HepG2 (cell line): ENCODE measurements at regions not wholly inside any gene's neighbourhood (a gene's known extent, or its start where the extent isn't known, plus 50 kb on each side); places are given as distances from the start of the nearest gene placed in this dataset.

Source experiments
- CBFB ChIP-seq: sonication (generic); formaldehyde crosslinking; IDR thresholded peaks from 2 replicates; pipeline ENCODE4 v1.4.0; 2020; ENCODE audit warnings: missing genetic modification reagents
- ETV6 ChIP-seq: sonication (generic); formaldehyde crosslinking; conservative IDR thresholded peaks from 2 replicates; pipeline ENCODE4 v1.4.0; 2020; ENCODE audit warnings: missing genetic modification reagents
- GABPA ChIP-seq, 2 experiments: IDR thresholded peaks; 2 replicates each; pipeline ENCODE4 v1.6.1; 2011 to 2016; ENCODE audit warnings: low read depth in 2 of 2, low read length in 1 of 2, missing biosample characterization in 1 of 2, missing genetic modification characterization in 1 of 2
- HIVEP1 ChIP-seq: sonication (generic); formaldehyde crosslinking; IDR thresholded peaks from 2 replicates; pipeline ENCODE4 v1.4.0; 2020; ENCODE audit warnings: mild to moderate bottlenecking, missing genetic modification reagents
- KLF15 ChIP-seq: sonication (generic); formaldehyde crosslinking; IDR thresholded peaks from 2 replicates; pipeline ENCODE4 v1.8.1; 2023; ENCODE audit warnings: borderline replicate concordance, mild to moderate bottlenecking, inconsistent platforms, missing genetic modification reagents, mixed read lengths
- NFE2L2 ChIP-seq: fragments of 150-350 bp; IDR thresholded peaks from 2 replicates; pipeline ENCODE4 v1.6.1; 2014; ENCODE audit warnings: low read length
- NR1H2 ChIP-seq: sonication (generic); formaldehyde crosslinking; IDR thresholded peaks from 2 replicates; pipeline ENCODE4 v1.8.1; 2022; ENCODE audit warnings: low read depth, missing genetic modification reagents, borderline replicate concordance
- REPIN1 ChIP-seq: sonication (generic); formaldehyde crosslinking; IDR thresholded peaks from 2 replicates; pipeline ENCODE4 v1.8.0; 2022; ENCODE audit warnings: missing genetic modification reagents, low read depth, mild to moderate bottlenecking, borderline replicate concordance
- SIN3A ChIP-seq: IDR thresholded peaks from 2 replicates; pipeline ENCODE4 v1.6.1; 2011; ENCODE audit warnings: low read depth, mild to moderate bottlenecking, control low read depth, low read length, borderline replicate concordance
- SP4 ChIP-seq: sonication (generic); formaldehyde crosslinking; IDR thresholded peaks from 2 replicates; pipeline ENCODE4 v1.8.1; 2023; ENCODE audit warnings: mild to moderate bottlenecking, missing genetic modification reagents
- TARDBP ChIP-seq: sonication (generic); formaldehyde crosslinking; IDR thresholded peaks from 2 replicates; pipeline ENCODE4 v1.8.0; 2022; ENCODE audit warnings: mild to moderate bottlenecking, missing genetic modification reagents
- ZBTB38 ChIP-seq: sonication (generic); formaldehyde crosslinking; IDR thresholded peaks from 2 replicates; pipeline ENCODE4 v1.5.1; 2020; ENCODE audit warnings: mild to moderate bottlenecking, missing genetic modification reagents
- ZC3H4 ChIP-seq: sonication (generic); formaldehyde crosslinking; IDR thresholded peaks from 2 replicates; pipeline ENCODE4 v1.4.0; 2020; ENCODE audit warnings: missing genetic modification reagents, borderline replicate concordance
- ZNF180 ChIP-seq: sonication (generic); formaldehyde crosslinking; IDR thresholded peaks from 2 replicates; pipeline ENCODE4 v1.4.0; 2020; ENCODE audit warnings: low read depth, missing genetic modification reagents, borderline replicate concordance
- ZNF260 ChIP-seq: sonication (generic); formaldehyde crosslinking; IDR thresholded peaks from 2 replicates; pipeline ENCODE4 v1.4.0; 2020; ENCODE audit warnings: missing genetic modification reagents, low read depth, mild to moderate bottlenecking, borderline replicate concordance
- TF ChIP-seq, protein P1 (sequence below): sonication (generic); formaldehyde crosslinking; IDR thresholded peaks from 2 replicates; pipeline ENCODE4 v1.4.0; 2020; ENCODE audit warnings: missing genetic modification reagents, borderline replicate concordance
- TF ChIP-seq, protein P2 (sequence below): IDR thresholded peaks from 2 replicates; pipeline ENCODE4 v1.6.1; 2012; ENCODE audit warnings: low read depth, low read length, improper control_type of control experiment
- TF ChIP-seq, protein P3 (sequence below): IDR thresholded peaks from 2 replicates; pipeline ENCODE4 v1.6.1; 2016
- TF ChIP-seq, protein P4 (sequence below): sonication (generic); formaldehyde crosslinking; IDR thresholded peaks from 2 replicates; pipeline ENCODE4 v1.5.0; 2020; ENCODE audit warnings: mild to moderate bottlenecking, missing genetic modification reagents
- TF ChIP-seq, protein P5 (sequence below): sonication (generic); formaldehyde crosslinking; IDR thresholded peaks from 2 replicates; pipeline ENCODE4 v1.5.0; 2020; ENCODE audit warnings: missing genetic modification reagents

DNA sequence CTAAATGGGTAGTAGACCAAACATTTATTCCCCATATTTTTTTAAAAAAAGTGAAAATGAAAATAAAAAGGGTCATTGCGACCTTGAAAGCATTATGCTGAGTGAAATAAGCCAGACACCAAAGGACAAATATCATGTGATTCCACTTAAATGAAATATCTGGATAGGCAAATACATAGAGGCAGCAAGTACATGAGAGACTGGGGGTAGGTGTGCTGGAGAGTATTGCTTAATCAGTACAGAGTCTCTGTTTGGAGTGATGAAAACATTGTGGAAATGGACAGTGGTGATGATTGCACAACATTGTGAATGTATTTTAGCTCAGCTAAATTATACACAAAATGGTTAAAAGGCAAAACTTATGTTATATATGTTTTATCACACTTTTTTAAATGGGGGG is 169.4 kb downstream of the AKR1D1 start (continued):
- TF ChIP-seq GABPA (IDR thresholded peaks at IDR 0.05; ENCODE audit: low read depth, low read length), result no peak
- no peak for TF ChIP-seq GABPA (CRISPR knock-in tag; IDR thresholded peaks at IDR 0.05; ENCODE audit: low read depth)
- TF ChIP-seq, protein P1, sequence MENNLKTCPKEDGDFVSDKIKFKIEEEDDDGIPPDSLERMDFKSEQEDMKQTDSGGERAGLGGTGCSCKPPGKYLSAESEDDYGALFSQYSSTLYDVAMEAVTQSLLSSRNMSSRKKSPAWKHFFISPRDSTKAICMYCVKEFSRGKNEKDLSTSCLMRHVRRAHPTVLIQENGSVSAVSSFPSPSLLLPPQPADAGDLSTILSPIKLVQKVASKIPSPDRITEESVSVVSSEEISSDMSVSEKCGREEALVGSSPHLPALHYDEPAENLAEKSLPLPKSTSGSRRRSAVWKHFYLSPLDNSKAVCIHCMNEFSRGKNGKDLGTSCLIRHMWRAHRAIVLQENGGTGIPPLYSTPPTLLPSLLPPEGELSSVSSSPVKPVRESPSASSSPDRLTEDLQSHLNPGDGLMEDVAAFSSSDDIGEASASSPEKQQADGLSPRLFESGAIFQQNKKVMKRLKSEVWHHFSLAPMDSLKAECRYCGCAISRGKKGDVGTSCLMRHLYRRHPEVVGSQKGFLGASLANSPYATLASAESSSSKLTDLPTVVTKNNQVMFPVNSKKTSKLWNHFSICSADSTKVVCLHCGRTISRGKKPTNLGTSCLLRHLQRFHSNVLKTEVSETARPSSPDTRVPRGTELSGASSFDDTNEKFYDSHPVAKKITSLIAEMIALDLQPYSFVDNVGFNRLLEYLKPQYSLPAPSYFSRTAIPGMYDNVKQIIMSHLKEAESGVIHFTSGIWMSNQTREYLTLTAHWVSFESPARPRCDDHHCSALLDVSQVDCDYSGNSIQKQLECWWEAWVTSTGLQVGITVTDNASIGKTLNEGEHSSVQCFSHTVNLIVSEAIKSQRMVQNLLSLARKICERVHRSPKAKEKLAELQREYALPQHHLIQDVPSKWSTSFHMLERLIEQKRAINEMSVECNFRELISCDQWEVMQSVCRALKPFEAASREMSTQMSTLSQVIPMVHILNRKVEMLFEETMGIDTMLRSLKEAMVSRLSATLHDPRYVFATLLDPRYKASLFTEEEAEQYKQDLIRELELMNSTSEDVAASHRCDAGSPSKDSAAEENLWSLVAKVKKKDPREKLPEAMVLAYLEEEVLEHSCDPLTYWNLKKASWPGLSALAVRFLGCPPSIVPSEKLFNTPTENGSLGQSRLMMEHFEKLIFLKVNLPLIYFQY, result no peak
- TF ChIP-seq ZBTB38 (CRISPR knock-in tag), result no peak
- TF ChIP-seq, protein P2, sequence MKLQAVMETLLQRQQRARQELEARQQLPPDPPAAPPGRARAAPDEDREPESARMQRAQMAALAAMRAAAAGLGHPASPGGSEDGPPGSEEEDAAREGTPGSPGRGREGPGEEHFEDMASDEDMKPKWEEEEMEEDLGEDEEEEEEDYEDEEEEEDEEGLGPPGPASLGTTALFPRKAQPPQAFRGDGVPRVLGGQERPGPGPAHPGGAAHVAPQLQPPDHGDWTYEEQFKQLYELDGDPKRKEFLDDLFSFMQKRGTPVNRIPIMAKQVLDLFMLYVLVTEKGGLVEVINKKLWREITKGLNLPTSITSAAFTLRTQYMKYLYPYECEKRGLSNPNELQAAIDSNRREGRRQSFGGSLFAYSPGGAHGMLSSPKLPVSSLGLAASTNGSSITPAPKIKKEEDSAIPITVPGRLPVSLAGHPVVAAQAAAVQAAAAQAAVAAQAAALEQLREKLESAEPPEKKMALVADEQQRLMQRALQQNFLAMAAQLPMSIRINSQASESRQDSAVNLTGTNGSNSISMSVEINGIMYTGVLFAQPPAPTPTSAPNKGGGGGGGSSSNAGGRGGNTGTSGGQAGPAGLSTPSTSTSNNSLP, result peak; percentile 63; the same call in 1 of the 2 replicates
- TF ChIP-seq ZNF180 (CRISPR knock-in tag), result no peak
- TF ChIP-seq HIVEP1 (CRISPR knock-in tag), result no peak
- no peak for TF ChIP-seq NFE2L2
- no peak for TF ChIP-seq TARDBP (CRISPR knock-in tag)
- TF ChIP-seq NR1H2, result no peak
- no peak for TF ChIP-seq ETV6 (CRISPR knock-in tag)
- TF ChIP-seq SIN3A, result no peak
- TF ChIP-seq KLF15 (CRISPR knock-in tag), result no peak
- TF ChIP-seq, protein P3, sequence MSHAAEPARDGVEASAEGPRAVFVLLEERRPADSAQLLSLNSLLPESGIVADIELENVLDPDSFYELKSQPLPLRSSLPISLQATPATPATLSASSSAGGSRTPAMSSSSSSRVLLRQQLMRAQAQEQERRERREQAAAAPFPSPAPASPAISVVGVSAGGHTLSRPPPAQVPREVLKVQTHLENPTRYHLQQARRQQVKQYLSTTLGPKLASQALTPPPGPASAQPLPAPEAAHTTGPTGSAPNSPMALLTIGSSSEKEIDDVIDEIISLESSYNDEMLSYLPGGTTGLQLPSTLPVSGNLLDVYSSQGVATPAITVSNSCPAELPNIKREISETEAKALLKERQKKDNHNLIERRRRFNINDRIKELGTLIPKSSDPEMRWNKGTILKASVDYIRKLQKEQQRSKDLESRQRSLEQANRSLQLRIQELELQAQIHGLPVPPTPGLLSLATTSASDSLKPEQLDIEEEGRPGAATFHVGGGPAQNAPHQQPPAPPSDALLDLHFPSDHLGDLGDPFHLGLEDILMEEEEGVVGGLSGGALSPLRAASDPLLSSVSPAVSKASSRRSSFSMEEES (CRISPR knock-in tag), result peak; percentile 98
- no peak for TF ChIP-seq ZNF260 (CRISPR knock-in tag)
- no peak for TF ChIP-seq REPIN1 (CRISPR knock-in tag)
- TF ChIP-seq, protein P4, sequence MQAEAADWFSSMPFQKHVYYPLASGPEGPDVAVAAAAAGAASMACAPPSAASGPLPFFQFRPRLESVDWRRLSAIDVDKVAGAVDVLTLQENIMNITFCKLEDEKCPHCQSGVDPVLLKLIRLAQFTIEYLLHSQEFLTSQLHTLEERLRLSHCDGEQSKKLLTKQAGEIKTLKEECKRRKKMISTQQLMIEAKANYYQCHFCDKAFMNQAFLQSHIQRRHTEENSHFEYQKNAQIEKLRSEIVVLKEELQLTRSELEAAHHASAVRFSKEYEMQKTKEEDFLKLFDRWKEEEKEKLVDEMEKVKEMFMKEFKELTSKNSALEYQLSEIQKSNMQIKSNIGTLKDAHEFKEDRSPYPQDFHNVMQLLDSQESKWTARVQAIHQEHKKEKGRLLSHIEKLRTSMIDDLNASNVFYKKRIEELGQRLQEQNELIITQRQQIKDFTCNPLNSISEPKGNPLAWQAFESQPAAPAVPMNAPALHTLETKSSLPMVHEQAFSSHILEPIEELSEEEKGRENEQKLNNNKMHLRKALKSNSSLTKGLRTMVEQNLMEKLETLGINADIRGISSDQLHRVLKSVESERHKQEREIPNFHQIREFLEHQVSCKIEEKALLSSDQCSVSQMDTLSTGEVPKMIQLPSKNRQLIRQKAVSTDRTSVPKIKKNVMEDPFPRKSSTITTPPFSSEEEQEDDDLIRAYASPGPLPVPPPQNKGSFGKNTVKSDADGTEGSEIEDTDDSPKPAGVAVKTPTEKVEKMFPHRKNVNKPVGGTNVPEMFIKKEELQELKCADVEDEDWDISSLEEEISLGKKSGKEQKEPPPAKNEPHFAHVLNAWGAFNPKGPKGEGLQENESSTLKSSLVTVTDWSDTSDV (CRISPR knock-in tag), result no peak
- no peak for TF ChIP-seq ZC3H4
- TF ChIP-seq, protein P5, sequence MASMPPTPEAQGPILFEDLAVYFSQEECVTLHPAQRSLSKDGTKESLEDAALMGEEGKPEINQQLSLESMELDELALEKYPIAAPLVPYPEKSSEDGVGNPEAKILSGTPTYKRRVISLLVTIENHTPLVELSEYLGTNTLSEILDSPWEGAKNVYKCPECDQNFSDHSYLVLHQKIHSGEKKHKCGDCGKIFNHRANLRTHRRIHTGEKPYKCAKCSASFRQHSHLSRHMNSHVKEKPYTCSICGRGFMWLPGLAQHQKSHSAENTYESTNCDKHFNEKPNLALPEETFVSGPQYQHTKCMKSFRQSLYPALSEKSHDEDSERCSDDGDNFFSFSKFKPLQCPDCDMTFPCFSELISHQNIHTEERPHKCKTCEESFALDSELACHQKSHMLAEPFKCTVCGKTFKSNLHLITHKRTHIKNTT, result no peak
- no peak for TF ChIP-seq SP4
- TF ChIP-seq CBFB, result no peak
